Smooth muscle cell (in vitro differentiated cells): ENCODE measurements at regions not wholly inside any gene's neighbourhood (a gene's known extent, or its start where the extent isn't known, plus 50 kb on each side); places are given as distances from the start of the nearest gene placed in this dataset.

Source experiments
- DNase-seq: peaks from one replicate; lab custom pipeline; 2025; ENCODE audit not compliant: unreplicated experiment; lab: John Stamatoyannopoulos, UW
- H2AFZ ChIP-seq: fragments of 200-600 bp; sonication (generic); 2 replicates; pipeline ENCODE4 v1.6.0; 2016; ENCODE audit warnings: antibody characterized with exemption, low read depth, mild to moderate bottlenecking
- H3F3A ChIP-seq: fragments of 200-600 bp; sonication (generic); 2 replicates; pipeline ENCODE4 v1.6.0; 2017; ENCODE audit warnings: antibody characterized with exemption, low read depth
- H3K27ac ChIP-seq: fragments of 200-600 bp; sonication (generic); 2 replicates; pipeline ENCODE4 v1.5.1; 2016; ENCODE audit warnings: low read depth, mild to moderate bottlenecking
- H3K27me3 ChIP-seq: fragments of 200-600 bp; sonication (generic); 2 replicates; pipeline ENCODE4 v1.6.1; 2016; ENCODE audit warnings: low read depth, mild to moderate bottlenecking
- H3K36me3 ChIP-seq: fragments of 200-600 bp; sonication (generic); 2 replicates; pipeline ENCODE4 v1.5.1; 2016; ENCODE audit warnings: low read depth
- H3K4me1 ChIP-seq: fragments of 200-600 bp; sonication (generic); 2 replicates; pipeline ENCODE4 v1.5.1; 2016; ENCODE audit warnings: low read depth
- H3K4me2 ChIP-seq: fragments of 200-600 bp; sonication (generic); 2 replicates; pipeline ENCODE4 v1.6.0; 2016; ENCODE audit warnings: mild to moderate bottlenecking
- H3K4me3 ChIP-seq: fragments of 200-600 bp; sonication (generic); 2 replicates; pipeline ENCODE4 v1.5.1; 2016; ENCODE audit warnings: mild to moderate bottlenecking
- H3K79me2 ChIP-seq: fragments of 200-600 bp; sonication (generic); 2 replicates; pipeline ENCODE4 v1.6.0; 2016; ENCODE audit warnings: low read depth, mild to moderate bottlenecking
- H3K9ac ChIP-seq: fragments of 200-600 bp; sonication (generic); 2 replicates; pipeline ENCODE4 v1.6.0; 2016; ENCODE audit warnings: low read depth
- H3K9me3 ChIP-seq: fragments of 200-600 bp; sonication (generic); replicated peaks from 2 replicates; pipeline ENCODE4 v1.5.1; 2016; ENCODE audit warnings: low read depth
- H4K20me1 ChIP-seq: fragments of 200-600 bp; sonication (generic); 2 replicates; pipeline ENCODE4 v1.6.0; 2016; ENCODE audit warnings: low read depth
- CTCF ChIP-seq: fragments of 200-600 bp; sonication (generic); IDR thresholded peaks from 2 replicates; pipeline ENCODE4 v1.5.1; 2017; ENCODE audit warnings: borderline replicate concordance, mild to moderate bottlenecking, antibody characterized with exemption; ENCODE audit not compliant: insufficient read depth, poor library complexity, severe bottlenecking
- WGBS: methylation state at CpG from one replicate; pipeline ENCODE4 v1.1.7; 2016; ENCODE audit warnings: low lambda C conversion rate; 5-methylcytosine and 5-hydroxymethylcytosine counted together

DNA sequence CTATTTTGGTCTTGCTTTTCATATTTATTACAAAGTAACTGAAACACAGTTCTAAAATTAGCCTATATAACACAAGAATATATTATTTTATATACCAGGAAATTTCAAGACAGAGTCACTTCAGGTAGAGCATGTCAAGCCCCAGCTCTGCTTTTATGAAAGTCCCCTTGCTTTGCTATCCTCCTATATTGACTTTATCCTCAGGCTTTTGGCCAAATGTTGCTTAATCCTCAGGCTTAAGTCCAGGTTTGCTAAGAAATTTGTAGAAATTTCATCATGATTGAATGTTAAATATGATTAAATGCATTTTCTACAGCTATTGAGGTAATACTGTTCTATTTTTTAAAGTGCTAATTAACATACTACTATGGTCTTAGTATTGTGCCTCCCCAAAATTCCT, 227.6 kb downstream of the FZD1 start:
- Histone ChIP-seq H3K27me3 (no peaks in the 10 kb centered on the region), H3K36me3 (no peaks in the 10 kb centered on the region), H3K9ac (no peak overlapping the region), H4K20me1 (no peaks in the 10 kb centered on the region), H3K27ac (no peak overlapping the region), H3K4me3 (no peak overlapping the region), H3K4me1 (no peaks in the 10 kb centered on the region), H3F3A (no peaks in the 10 kb centered on the region), H3K79me2 (no peaks in the 10 kb centered on the region), H2AFZ (no peak overlapping the region), H3K9me3 (no peaks in the 10 kb centered on the region), H3K4me2 (no peak overlapping the region)
- TF ChIP-seq CTCF, result no peak
- no peak for DNase-seq

GRCh38 chr7:91492317-91492716, 228.1 kb downstream of the FZD1 start:
- Histone ChIP-seq H3K4me3 (no peak overlapping the region), H3K79me2 (no peaks in the 10 kb centered on the region), H3K9me3 (no peaks in the 10 kb centered on the region), H3K9ac (no peak overlapping the region), H3K27me3 (no peaks in the 10 kb centered on the region), H4K20me1 (no peaks in the 10 kb centered on the region), H3K4me2 (no peak overlapping the region), H3K36me3 (no peaks in the 10 kb centered on the region), H3F3A (no peaks in the 10 kb centered on the region), H2AFZ (no peak overlapping the region), H3K27ac (no peak overlapping the region), H3K4me1 (no peaks in the 10 kb centered on the region)
- DNase-seq, result no peak
- 94% methylated on average over 2 of the region's 2 CpGs for WGBS
- no peak for TF ChIP-seq CTCF

DNA sequence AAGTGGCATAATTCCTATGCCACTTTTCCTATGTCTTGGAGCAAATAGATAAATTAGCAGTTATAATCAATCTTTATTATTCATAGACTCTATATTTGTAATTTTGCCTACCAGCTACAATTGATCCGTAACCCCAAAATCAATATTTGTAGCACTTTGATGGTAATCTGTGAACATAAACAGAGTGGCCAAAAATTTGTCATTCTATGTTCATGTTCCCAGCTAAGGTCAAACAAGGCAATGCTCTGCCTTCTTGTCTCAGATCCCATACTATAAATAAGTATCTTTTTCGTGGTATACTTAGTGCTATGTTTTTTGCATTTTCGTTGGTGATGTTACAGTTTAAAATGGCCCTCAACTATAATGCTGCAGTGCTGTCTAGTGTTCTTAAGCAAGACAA, 228.5 kb downstream of the FZD1 start:
- Histone ChIP-seq H3F3A (no peaks in the 10 kb centered on the region), H3K79me2 (no peaks in the 10 kb centered on the region), H3K4me3 (no peak overlapping the region), H2AFZ (no peak overlapping the region), H3K9me3 (no peaks in the 10 kb centered on the region), H3K4me1 (no peaks in the 10 kb centered on the region), H3K27ac (no peak overlapping the region), H3K27me3 (no peaks in the 10 kb centered on the region), H4K20me1 (no peaks in the 10 kb centered on the region), H3K36me3 (no peaks in the 10 kb centered on the region), H3K9ac (no peak overlapping the region), H3K4me2 (no peak overlapping the region)
- no peak for TF ChIP-seq CTCF
- 87% methylated on average over 3 of the region's 3 CpGs for WGBS
- DNase-seq, result no peak

DNA sequence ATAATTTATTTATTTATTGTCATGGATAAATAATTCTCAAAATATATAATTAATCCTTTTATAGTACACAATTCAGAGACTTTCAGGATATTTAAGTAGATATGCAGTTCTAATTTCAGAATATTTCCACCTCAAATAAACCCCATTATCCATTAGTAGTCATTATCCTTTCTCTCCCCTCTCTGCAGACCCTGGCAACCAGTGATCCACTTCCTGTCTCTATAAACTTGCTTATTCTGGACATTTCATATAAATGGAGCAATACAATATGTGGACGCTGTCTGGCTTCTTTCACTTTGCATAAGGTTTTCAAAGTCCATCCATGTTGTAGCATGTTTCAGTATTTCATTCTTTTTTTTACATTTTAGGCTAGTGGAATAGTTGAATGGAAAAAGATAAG, 230.2 kb downstream of the FZD1 start:
- 92% methylated on average over 1 of the region's 1 CpG for WGBS
- H3F3A ChIP-seq, result no peaks in the 10 kb centered on the region
- no peaks in the 10 kb centered on the region for H3K36me3 ChIP-seq
- H2AFZ ChIP-seq, result no peak overlapping the region
- no peak for DNase-seq
- no peaks in the 10 kb centered on the region for H3K79me2 ChIP-seq
- TF ChIP-seq CTCF, result no peak
- no peak overlapping the region for H3K4me3 ChIP-seq
- no peaks in the 10 kb centered on the region for H3K27me3 ChIP-seq
- H3K4me2 ChIP-seq, result no peak overlapping the region
- no peak overlapping the region for H3K9ac ChIP-seq
- no peaks in the 10 kb centered on the region for H3K4me1 ChIP-seq
- H3K9me3 ChIP-seq, result no peaks in the 10 kb centered on the region
- no peak overlapping the region for H3K27ac ChIP-seq
- no peaks in the 10 kb centered on the region for H4K20me1 ChIP-seq
